PFSK-1 (cell line): ENCODE measurements at regions not wholly inside any gene's neighbourhood (a gene's known extent, or its start where the extent isn't known, plus 50 kb on each side); places are given as distances from the start of the nearest gene placed in this dataset.

Experiments
- FOXP2 ChIP-seq: optimal IDR thresholded peaks from 2 replicates; pipeline ENCODE3; 2011; ENCODE audit warnings: borderline replicate concordance, control low read depth, inconsistent platforms; ENCODE audit not compliant: insufficient read depth; ENCODE audit errors: extremely low read length, extremely low read depth
- POLR2AphosphoS5 ChIP-seq: IDR thresholded peaks from 2 replicates; pipeline ENCODE4 v1.6.1; 2012; ENCODE audit warnings: low read depth, mild to moderate bottlenecking, control low read depth, low read length, moderate library complexity
- SIN3A ChIP-seq: IDR thresholded peaks from 2 replicates; pipeline ENCODE4 v1.6.1; 2012; ENCODE audit warnings: mild to moderate bottlenecking, low read length, moderate library complexity, borderline replicate concordance; ENCODE audit not compliant: insufficient read depth
- TAF1 ChIP-seq: IDR thresholded peaks from 2 replicates; pipeline ENCODE4 v1.6.1; 2012; ENCODE audit warnings: low read length, control low read depth, borderline replicate concordance; ENCODE audit not compliant: insufficient read depth
- TF ChIP-seq, protein P1 (sequence below), 2 experiments: IDR thresholded peaks; 2 replicates each; pipeline versions ENCODE4 v1.6.1 to v1.8.0; 2011 to 2012; ENCODE audit warnings: low read depth in 2 of 2, low read length in 2 of 2, control low read depth in 1 of 2, inconsistent platforms in 1 of 2, mild to moderate bottlenecking in 1 of 2, moderate library complexity in 1 of 2; ENCODE audit not compliant: insufficient read depth in 1 of 2

- TF ChIP-seq SIN3A (no peak), FOXP2 (no peak), TAF1 (no peak), POLR2AphosphoS5 (no peak)
- TF ChIP-seq, protein P1, sequence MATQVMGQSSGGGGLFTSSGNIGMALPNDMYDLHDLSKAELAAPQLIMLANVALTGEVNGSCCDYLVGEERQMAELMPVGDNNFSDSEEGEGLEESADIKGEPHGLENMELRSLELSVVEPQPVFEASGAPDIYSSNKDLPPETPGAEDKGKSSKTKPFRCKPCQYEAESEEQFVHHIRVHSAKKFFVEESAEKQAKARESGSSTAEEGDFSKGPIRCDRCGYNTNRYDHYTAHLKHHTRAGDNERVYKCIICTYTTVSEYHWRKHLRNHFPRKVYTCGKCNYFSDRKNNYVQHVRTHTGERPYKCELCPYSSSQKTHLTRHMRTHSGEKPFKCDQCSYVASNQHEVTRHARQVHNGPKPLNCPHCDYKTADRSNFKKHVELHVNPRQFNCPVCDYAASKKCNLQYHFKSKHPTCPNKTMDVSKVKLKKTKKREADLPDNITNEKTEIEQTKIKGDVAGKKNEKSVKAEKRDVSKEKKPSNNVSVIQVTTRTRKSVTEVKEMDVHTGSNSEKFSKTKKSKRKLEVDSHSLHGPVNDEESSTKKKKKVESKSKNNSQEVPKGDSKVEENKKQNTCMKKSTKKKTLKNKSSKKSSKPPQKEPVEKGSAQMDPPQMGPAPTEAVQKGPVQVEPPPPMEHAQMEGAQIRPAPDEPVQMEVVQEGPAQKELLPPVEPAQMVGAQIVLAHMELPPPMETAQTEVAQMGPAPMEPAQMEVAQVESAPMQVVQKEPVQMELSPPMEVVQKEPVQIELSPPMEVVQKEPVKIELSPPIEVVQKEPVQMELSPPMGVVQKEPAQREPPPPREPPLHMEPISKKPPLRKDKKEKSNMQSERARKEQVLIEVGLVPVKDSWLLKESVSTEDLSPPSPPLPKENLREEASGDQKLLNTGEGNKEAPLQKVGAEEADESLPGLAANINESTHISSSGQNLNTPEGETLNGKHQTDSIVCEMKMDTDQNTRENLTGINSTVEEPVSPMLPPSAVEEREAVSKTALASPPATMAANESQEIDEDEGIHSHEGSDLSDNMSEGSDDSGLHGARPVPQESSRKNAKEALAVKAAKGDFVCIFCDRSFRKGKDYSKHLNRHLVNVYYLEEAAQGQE (IDR thresholded peaks at IDR 0.05; ENCODE audit: insufficient read depth in 1 of 2, low read depth in 2 of 2, low read length in 2 of 2): no peak
These were observed 397.3 kb downstream of the SHANK2 start for GRCh38 chr11:70854901-70855556.

- TF ChIP-seq POLR2AphosphoS5 (no peak), TAF1 (no peak), FOXP2 (no peak), SIN3A (no peak)
- TF ChIP-seq, protein P1 (IDR thresholded peaks at IDR 0.05; ENCODE audit: insufficient read depth in 1 of 2, low read depth in 2 of 2, low read length in 2 of 2): no peak
These were observed 394.5 kb downstream of the SHANK2 start for GRCh38 chr11:70857894-70858293.

DNA sequence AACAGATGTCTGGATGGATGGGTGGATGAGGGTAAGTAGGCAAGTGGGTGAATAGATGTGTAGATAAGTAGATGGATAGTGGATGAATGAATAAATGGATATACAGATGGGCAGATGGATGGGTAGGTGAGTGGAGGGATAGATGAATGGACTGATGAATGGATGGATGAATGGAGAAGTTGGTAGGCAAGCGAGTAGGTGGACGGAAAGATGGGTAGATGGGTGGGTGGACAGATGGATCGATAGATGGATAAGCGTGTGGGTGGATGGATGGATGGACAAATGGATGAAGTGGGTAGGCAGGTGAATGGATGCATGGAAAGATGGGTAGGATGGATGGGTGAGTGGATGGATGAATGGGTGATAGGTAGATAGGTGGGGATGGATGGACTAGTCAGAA lies 393.2 kb downstream of the SHANK2 start:
- no peak for TF ChIP-seq FOXP2
- no peak for TF ChIP-seq SIN3A
- TF ChIP-seq, protein P1 (IDR thresholded peaks at IDR 0.05; ENCODE audit: insufficient read depth in 1 of 2, low read depth in 2 of 2, low read length in 2 of 2): no peak
- TF ChIP-seq TAF1: no peak
- TF ChIP-seq POLR2AphosphoS5: no peak

DNA sequence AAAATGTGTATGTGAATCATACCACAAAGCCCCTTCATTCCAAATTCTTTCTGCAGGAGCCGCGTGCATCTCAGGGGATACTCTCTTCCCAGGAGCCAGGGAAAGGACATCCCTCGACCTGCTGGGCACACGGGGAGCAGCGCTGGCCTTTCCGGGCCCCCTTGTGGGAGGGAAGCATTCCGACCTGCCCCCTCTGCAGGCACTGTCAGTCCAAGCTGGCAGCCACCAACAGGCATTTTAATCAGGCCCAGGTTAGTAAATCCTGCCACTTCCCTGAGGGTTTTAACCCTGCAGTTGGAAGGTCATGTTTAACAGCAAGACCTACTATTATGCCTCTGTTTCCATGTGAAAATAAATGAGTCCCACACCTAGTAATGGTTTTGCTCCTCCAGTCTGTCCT lies 391.5 kb downstream of the SHANK2 start:
- no peak for TF ChIP-seq SIN3A
- no peak for TF ChIP-seq POLR2AphosphoS5
- TF ChIP-seq FOXP2: no peak
- TF ChIP-seq, protein P1 (IDR thresholded peaks at IDR 0.05; ENCODE audit: insufficient read depth in 1 of 2, low read depth in 2 of 2, low read length in 2 of 2): no peak
- no peak for TF ChIP-seq TAF1

DNA sequence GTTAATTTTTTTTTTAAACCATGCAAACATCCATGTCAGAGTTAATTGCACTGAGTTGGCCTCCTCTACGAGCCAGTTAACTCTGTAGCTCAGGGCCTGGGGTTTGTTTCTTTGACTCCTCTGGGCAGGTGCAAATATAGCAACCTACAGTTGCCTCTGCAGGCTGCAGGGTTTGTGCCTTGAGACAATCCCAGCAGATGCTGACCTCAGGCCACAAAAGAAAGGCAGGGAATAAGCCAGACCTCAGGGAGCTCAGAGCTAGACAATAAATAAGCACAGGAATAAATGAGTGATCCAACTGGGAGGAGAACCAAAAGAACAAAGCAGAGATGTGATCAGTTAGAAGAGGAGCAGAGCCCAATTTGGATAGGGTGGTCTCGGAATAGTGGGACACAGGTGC lies 390.8 kb downstream of the SHANK2 start:
- TF ChIP-seq FOXP2 (no peak), POLR2AphosphoS5 (no peak), SIN3A (no peak)
